Keratinocyte (primary cell): ENCODE measurements at regions not wholly inside any gene's neighbourhood (a gene's known extent, or its start where the extent isn't known, plus 50 kb on each side); places are given as distances from the start of the nearest gene placed in this dataset.

Experiments
- DNase-seq: peaks from one replicate; pipeline ENCODE4 v3.0.0-alpha.2; 2011; ENCODE audit warnings: low read depth, missing footprints, low spot score
- FAIRE-seq: peaks from 2 replicates; lab custom pipeline; 2011; peaks lifted over from hg19 to GRCh38; lab: Jason Lieb, UNC
- H2AFZ ChIP-seq: 2 replicates; pipeline ENCODE4 v1.6.0; 2012; ENCODE audit warnings: low read length, control low read depth, inconsistent platforms; ENCODE audit not compliant: control insufficient read depth
- H3K27ac ChIP-seq: 2 replicates; pipeline ENCODE4 v1.5.1; 2011; ENCODE audit warnings: low read length; ENCODE audit not compliant: control insufficient read depth, insufficient read depth
- H3K27me3 ChIP-seq: 3 replicates; pipeline ENCODE4 v1.6.0; 2011; ENCODE audit warnings: low read length; ENCODE audit not compliant: control insufficient read depth, insufficient read depth; ENCODE audit errors: extremely low read depth
- H3K36me3 ChIP-seq, 2 experiments: 2 replicates in 1 of 2; 3 replicates in 1 of 2; pipeline ENCODE4 v1.5.1; 2011; ENCODE audit warnings: low read length in 2 of 2, mild to moderate bottlenecking in 1 of 2; ENCODE audit not compliant: control insufficient read depth in 2 of 2, insufficient read depth in 2 of 2; ENCODE audit errors: extremely low read depth in 1 of 2
- H3K4me1 ChIP-seq: 3 replicates; pipeline ENCODE4 v1.5.1; 2011; ENCODE audit warnings: low read length; ENCODE audit not compliant: control insufficient read depth, insufficient read depth; ENCODE audit errors: extremely low read depth
- H3K4me2 ChIP-seq: 3 replicates; pipeline ENCODE4 v1.6.0; 2011; ENCODE audit warnings: low read depth, low read length; ENCODE audit not compliant: control insufficient read depth, insufficient read depth; ENCODE audit errors: extremely low read depth
- H3K4me3 ChIP-seq, 3 experiments: fragments of 200-600 bp in 1 of 3; sonication (generic) in 1 of 3; 2 replicates in 2 of 3; 3 replicates in 1 of 3; pipeline ENCODE4 v1.5.1; 2011 to 2016; ENCODE audit warnings: low read length in 3 of 3, mild to moderate bottlenecking in 3 of 3, control low read depth in 2 of 3, inconsistent platforms in 1 of 3, low read depth in 1 of 3, mixed read lengths in 1 of 3, mixed run types in 1 of 3, moderate library complexity in 1 of 3; ENCODE audit not compliant: control insufficient read depth in 2 of 3, insufficient read depth in 2 of 3; ENCODE audit errors: extremely low read depth in 1 of 3
- H3K79me2 ChIP-seq: 2 replicates; pipeline ENCODE4 v1.6.0; 2012; ENCODE audit warnings: low read length; ENCODE audit not compliant: control insufficient read depth, insufficient read depth
- H3K9ac ChIP-seq: 3 replicates; pipeline ENCODE4 v1.6.0; 2011; ENCODE audit warnings: low read length; ENCODE audit not compliant: control insufficient read depth, insufficient read depth; ENCODE audit errors: extremely low read depth
- H3K9me1 ChIP-seq: 3 replicates; pipeline ENCODE4 v1.6.0; 2011; ENCODE audit warnings: low read length; ENCODE audit not compliant: control insufficient read depth, insufficient read depth; ENCODE audit errors: extremely low read depth
- H3K9me3 ChIP-seq: 2 replicates; pipeline ENCODE4 v1.5.1; 2012; ENCODE audit warnings: low read depth, low read length; ENCODE audit not compliant: control insufficient read depth
- H4K20me1 ChIP-seq: 3 replicates; pipeline ENCODE4 v1.6.0; 2011; ENCODE audit warnings: low read length; ENCODE audit not compliant: control insufficient read depth, insufficient read depth; ENCODE audit errors: extremely low read depth
- EZH2 ChIP-seq: IDR thresholded peaks from one replicate; pipeline ENCODE4 v1.6.1; 2012; ENCODE audit warnings: inconsistent platforms, mild to moderate bottlenecking, low read length, moderate library complexity
- dilution Hi-C: fragments of 300-500 bp; cut with MboI; formaldehyde crosslinking; loops from one replicate; pipeline ENCODE4 v1.7.0; 2020; ENCODE audit warnings: low sequenced_read_pairs; ENCODE audit not compliant: extremely low pct_ligation_motif_present
- TF ChIP-seq, protein P1 (sequence below), 3 experiments: IDR thresholded peaks in 1 of 3; conservative IDR thresholded peaks in 1 of 3; optimal IDR thresholded peaks in 1 of 3; 2 replicates in 2 of 3; 3 replicates in 1 of 3; pipeline versions ENCODE3 to v1.5.1; 2011; ENCODE audit warnings: low read length in 3 of 3, mild to moderate bottlenecking in 3 of 3, moderate library complexity in 2 of 3, control low read depth in 1 of 3, inconsistent platforms in 1 of 3; ENCODE audit not compliant: insufficient read depth in 2 of 3; ENCODE audit errors: extremely low read depth in 1 of 3

DNA sequence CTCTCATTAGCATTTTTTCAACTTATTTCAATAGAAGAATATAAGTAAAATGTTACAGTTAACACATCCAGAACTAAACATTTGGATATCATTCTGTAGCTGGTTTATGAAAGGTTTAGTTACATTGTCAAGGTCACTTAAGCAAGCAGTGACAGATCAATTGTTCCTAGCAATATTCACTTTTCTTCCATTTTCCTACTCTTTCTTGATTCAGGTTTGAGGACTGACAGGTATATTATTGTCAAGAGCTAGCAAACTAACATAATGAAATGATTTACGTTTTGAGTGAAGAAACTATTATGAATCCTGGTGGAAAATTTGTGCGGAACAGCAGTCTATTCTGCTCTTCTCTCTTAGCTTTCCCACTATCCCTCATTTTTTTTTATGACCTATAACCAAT, 220.4 kb upstream of the ADGRL4 start:
- no peak overlapping the region for H3K4me2 ChIP-seq
- H3K9me3 ChIP-seq: no peaks in the 10 kb centered on the region
- DNase-seq: no peak
- no peak for FAIRE-seq
- dilution Hi-C loops: no loop called here
- H2AFZ ChIP-seq: no peak overlapping the region
- no peaks in the 10 kb centered on the region for H3K9me1 ChIP-seq
- H4K20me1 ChIP-seq: no peaks in the 10 kb centered on the region
- no peaks in the 10 kb centered on the region for H3K36me3 ChIP-seq
- no peaks in the 10 kb centered on the region for H3K27me3 ChIP-seq
- no peak overlapping the region for H3K27ac ChIP-seq
- no peak overlapping the region for H3K9ac ChIP-seq
- TF ChIP-seq EZH2: no peak
- TF ChIP-seq, protein P1, sequence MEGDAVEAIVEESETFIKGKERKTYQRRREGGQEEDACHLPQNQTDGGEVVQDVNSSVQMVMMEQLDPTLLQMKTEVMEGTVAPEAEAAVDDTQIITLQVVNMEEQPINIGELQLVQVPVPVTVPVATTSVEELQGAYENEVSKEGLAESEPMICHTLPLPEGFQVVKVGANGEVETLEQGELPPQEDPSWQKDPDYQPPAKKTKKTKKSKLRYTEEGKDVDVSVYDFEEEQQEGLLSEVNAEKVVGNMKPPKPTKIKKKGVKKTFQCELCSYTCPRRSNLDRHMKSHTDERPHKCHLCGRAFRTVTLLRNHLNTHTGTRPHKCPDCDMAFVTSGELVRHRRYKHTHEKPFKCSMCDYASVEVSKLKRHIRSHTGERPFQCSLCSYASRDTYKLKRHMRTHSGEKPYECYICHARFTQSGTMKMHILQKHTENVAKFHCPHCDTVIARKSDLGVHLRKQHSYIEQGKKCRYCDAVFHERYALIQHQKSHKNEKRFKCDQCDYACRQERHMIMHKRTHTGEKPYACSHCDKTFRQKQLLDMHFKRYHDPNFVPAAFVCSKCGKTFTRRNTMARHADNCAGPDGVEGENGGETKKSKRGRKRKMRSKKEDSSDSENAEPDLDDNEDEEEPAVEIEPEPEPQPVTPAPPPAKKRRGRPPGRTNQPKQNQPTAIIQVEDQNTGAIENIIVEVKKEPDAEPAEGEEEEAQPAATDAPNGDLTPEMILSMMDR (optimal IDR thresholded peaks at IDR 0.05 in 1 of 3, IDR thresholded peaks at IDR 0.05 in 1 of 3, conservative IDR thresholded peaks at IDR 0.05 in 1 of 3; ENCODE audit: extremely low read depth in 1 of 3, insufficient read depth in 2 of 3, low read length in 3 of 3): no peak
- H3K4me1 ChIP-seq: no peaks in the 10 kb centered on the region
- H3K79me2 ChIP-seq: no peaks in the 10 kb centered on the region
- H3K4me3 ChIP-seq: no peak overlapping the region

DNA sequence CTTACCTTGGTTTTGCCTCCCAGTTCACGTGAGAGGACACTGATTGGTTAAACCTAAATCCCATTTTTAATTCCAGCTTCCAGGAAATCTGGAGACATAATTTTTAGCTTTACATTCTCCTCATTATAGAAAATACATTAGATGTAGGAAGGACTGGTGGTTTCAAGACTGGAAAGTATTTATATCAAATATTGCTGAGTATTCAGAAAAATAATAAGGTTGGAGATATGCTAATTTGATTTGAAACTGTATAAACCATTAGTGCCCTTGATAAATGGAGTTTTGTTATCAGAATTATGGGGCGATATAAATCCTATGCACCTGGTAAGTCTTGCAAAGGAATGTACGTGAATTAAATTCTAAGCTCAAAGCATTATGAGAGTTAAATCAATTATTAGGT, 218.0 kb upstream of the ADGRL4 start:
- Histone ChIP-seq H3K9ac (no peak overlapping the region), H3K4me1 (no peaks in the 10 kb centered on the region), H3K4me3 (no peak overlapping the region), H4K20me1 (no peaks in the 10 kb centered on the region), H2AFZ (no peak overlapping the region), H3K27me3 (no peaks in the 10 kb centered on the region), H3K79me2 (no peaks in the 10 kb centered on the region), H3K36me3 (no peaks in the 10 kb centered on the region), H3K27ac (no peak overlapping the region), H3K9me1 (no peaks in the 10 kb centered on the region), H3K4me2 (no peak overlapping the region), H3K9me3 (no peaks in the 10 kb centered on the region)
- TF ChIP-seq, protein P1 (optimal IDR thresholded peaks at IDR 0.05 in 1 of 3, IDR thresholded peaks at IDR 0.05 in 1 of 3, conservative IDR thresholded peaks at IDR 0.05 in 1 of 3; ENCODE audit: extremely low read depth in 1 of 3, insufficient read depth in 2 of 3, low read length in 3 of 3): no peak
- FAIRE-seq (no peak), DNase-seq (no peak)
- dilution Hi-C loops: no loop called here
